DND-41 (cell line): ENCODE measurements at regions not wholly inside any gene's neighbourhood (a gene's known extent, or its start where the extent isn't known, plus 50 kb on each side); places are given as distances from the start of the nearest gene placed in this dataset.

ENCODE experiments used
- ATAC-seq: fragments of 200-7000 bp; cut with Tn5 transposase; 3 replicates; pipeline ENCODE4 v1.9.1; 2021; ENCODE audit warnings: low read depth; ENCODE audit not compliant: insufficient read depth
- DNase-seq: peaks from one replicate; pipeline ENCODE4 v3.0.0-alpha.2; 2020
- H2AFZ ChIP-seq: 2 replicates; pipeline ENCODE4 v1.6.0; 2012; ENCODE audit warnings: low read depth, low read length
- H3K27ac ChIP-seq: 2 replicates; pipeline ENCODE4 v1.5.1; 2012; ENCODE audit warnings: low read length, inconsistent platforms
- H3K27me3 ChIP-seq: fragments of 200-600 bp; sonication (generic); 2 replicates; pipeline ENCODE4 v1.6.0; 2012; ENCODE audit warnings: low read length, mild to moderate bottlenecking, inconsistent platforms; ENCODE audit not compliant: insufficient read depth, poor library complexity
- H3K36me3 ChIP-seq: 2 replicates; pipeline ENCODE4 v1.5.1; 2012; ENCODE audit warnings: low read length, inconsistent platforms; ENCODE audit not compliant: insufficient read depth
- H3K4me1 ChIP-seq: 2 replicates; pipeline ENCODE4 v1.5.1; 2012; ENCODE audit warnings: mild to moderate bottlenecking, low read length; ENCODE audit not compliant: insufficient read depth
- H3K4me2 ChIP-seq: 2 replicates; pipeline ENCODE4 v1.6.0; 2012; ENCODE audit warnings: mild to moderate bottlenecking, moderate library complexity, low read length, inconsistent platforms; ENCODE audit not compliant: insufficient read depth
- H3K4me3 ChIP-seq, 2 experiments: fragments of 200-600 bp in 1 of 2; shearing (Covaris generic) in 1 of 2; 2 replicates each; pipeline ENCODE4 v1.5.1; 2012 to 2016; ENCODE audit warnings: inconsistent platforms in 2 of 2, low read length in 2 of 2, mild to moderate bottlenecking in 2 of 2, low read depth in 1 of 2, moderate library complexity in 1 of 2
- H3K79me2 ChIP-seq: 2 replicates; pipeline ENCODE4 v1.6.0; 2012; ENCODE audit warnings: low read length, inconsistent platforms; ENCODE audit not compliant: insufficient read depth
- H3K9ac ChIP-seq: 2 replicates; pipeline ENCODE4 v1.6.0; 2012; ENCODE audit warnings: low read depth, mild to moderate bottlenecking, inconsistent platforms, low read length, moderate library complexity
- H3K9me3 ChIP-seq: 2 replicates; pipeline ENCODE4 v1.5.1; 2012; ENCODE audit warnings: low read length, moderate library complexity, mild to moderate bottlenecking, inconsistent platforms; ENCODE audit not compliant: insufficient read depth, severe bottlenecking
- H4K20me1 ChIP-seq: 2 replicates; pipeline ENCODE4 v1.6.0; 2012; ENCODE audit warnings: low read length; ENCODE audit not compliant: insufficient read depth
- EZH2 ChIP-seq: IDR thresholded peaks from 3 replicates; pipeline ENCODE4 v1.6.1; 2012; ENCODE audit warnings: borderline replicate concordance, low read depth, mild to moderate bottlenecking, moderate library complexity, low read length, inconsistent platforms; ENCODE audit not compliant: severe bottlenecking
- TF ChIP-seq, protein P1 (sequence below): IDR thresholded peaks from 2 replicates; pipeline ENCODE4 v1.5.1; 2012; ENCODE audit warnings: borderline replicate concordance, low read length, moderate library complexity, mild to moderate bottlenecking; ENCODE audit not compliant: poor library complexity, severe bottlenecking; ENCODE audit errors: extremely low read depth

DNA sequence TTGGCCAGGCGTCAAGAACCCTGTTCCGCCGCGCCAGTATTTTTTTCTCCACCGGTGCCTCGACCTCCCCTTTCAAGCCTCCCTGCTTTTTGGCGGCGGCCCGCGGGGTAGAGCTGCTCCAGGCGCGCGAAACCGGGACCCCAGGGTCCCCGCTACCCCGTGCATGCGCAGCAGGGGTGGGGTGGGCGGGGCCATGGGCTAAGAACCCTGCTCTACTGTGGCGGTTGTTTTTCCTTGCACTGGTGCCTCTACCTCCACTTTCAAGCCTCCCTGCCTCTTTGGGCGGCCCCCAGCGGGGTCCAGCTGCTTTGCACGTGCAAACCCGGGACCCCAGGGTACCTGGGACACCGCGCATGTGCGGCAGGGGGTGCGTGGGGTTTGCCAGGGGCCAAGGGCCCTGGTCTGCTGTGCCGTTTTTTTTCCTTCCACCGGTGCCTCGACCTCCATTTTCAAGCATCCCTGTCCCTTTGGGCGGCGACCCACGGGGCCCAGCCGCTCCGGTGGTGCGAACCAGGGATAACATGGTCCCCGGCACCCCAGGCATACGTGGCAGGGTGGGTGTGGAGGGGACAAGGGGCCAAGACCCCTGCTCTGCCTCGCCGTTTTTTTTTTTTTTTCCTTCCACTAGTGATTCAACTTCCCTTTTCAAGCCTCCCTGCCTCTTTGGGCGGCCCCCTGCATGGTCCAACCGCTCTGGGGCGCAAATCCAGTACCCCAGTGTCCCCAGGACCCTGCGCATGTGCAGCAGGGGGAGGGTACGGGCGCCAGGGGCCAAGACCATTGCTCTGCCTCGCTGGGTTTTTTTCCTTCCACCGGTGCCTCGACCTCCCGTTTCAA, 326.8 kb downstream of the ALG10 start:
- DNase-seq: no peak
- H3K4me2 ChIP-seq: no peak overlapping the region
- H3K79me2 ChIP-seq: no peaks in the 10 kb centered on the region
- no peaks in the 10 kb centered on the region for H3K27me3 ChIP-seq
- TF ChIP-seq EZH2: no peak
- TF ChIP-seq, protein P1, sequence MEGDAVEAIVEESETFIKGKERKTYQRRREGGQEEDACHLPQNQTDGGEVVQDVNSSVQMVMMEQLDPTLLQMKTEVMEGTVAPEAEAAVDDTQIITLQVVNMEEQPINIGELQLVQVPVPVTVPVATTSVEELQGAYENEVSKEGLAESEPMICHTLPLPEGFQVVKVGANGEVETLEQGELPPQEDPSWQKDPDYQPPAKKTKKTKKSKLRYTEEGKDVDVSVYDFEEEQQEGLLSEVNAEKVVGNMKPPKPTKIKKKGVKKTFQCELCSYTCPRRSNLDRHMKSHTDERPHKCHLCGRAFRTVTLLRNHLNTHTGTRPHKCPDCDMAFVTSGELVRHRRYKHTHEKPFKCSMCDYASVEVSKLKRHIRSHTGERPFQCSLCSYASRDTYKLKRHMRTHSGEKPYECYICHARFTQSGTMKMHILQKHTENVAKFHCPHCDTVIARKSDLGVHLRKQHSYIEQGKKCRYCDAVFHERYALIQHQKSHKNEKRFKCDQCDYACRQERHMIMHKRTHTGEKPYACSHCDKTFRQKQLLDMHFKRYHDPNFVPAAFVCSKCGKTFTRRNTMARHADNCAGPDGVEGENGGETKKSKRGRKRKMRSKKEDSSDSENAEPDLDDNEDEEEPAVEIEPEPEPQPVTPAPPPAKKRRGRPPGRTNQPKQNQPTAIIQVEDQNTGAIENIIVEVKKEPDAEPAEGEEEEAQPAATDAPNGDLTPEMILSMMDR: no peak
- H3K4me3 ChIP-seq: no peak overlapping the region
- no peak overlapping the region for H2AFZ ChIP-seq
- H3K36me3 ChIP-seq: no peaks in the 10 kb centered on the region
- H4K20me1 ChIP-seq: no peaks in the 10 kb centered on the region
- H3K27ac ChIP-seq: no peak overlapping the region
- peaks cover 59% of the 10 kb centered on the region for H3K9me3 ChIP-seq
- ATAC-seq: no peak
- no peak overlapping the region for H3K9ac ChIP-seq
- no peaks in the 10 kb centered on the region for H3K4me1 ChIP-seq

DNA sequence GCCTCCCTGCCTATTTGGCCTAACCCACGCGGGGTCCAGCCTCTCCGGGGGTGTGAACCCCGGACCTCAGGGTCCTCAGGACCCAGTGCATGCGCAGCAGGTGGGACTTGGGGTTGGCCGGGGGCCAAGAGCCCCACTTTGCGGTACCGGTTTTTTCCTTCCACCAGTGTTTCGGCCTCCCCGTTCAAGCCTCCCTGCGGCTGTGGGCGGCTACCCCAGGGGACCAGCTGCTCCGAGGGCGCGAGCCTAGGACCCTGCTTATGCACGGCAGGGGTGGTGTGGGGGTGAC, 327.3 kb downstream of the ALG10 start:
- Histone ChIP-seq H3K27me3 (no peaks in the 10 kb centered on the region), H3K36me3 (no peaks in the 10 kb centered on the region), H3K4me1 (no peaks in the 10 kb centered on the region), H3K4me3 (no peak overlapping the region), H3K9ac (no peak overlapping the region), H2AFZ (no peak overlapping the region), H3K4me2 (no peak overlapping the region), H3K27ac (no peak overlapping the region), H3K79me2 (no peaks in the 10 kb centered on the region), H4K20me1 (no peaks in the 10 kb centered on the region), H3K9me3 (peaks cover 58% of the 10 kb centered on the region)
- no peak for DNase-seq
- ATAC-seq: no peak
- TF ChIP-seq EZH2: no peak
- TF ChIP-seq, protein P1: no peak

DNA sequence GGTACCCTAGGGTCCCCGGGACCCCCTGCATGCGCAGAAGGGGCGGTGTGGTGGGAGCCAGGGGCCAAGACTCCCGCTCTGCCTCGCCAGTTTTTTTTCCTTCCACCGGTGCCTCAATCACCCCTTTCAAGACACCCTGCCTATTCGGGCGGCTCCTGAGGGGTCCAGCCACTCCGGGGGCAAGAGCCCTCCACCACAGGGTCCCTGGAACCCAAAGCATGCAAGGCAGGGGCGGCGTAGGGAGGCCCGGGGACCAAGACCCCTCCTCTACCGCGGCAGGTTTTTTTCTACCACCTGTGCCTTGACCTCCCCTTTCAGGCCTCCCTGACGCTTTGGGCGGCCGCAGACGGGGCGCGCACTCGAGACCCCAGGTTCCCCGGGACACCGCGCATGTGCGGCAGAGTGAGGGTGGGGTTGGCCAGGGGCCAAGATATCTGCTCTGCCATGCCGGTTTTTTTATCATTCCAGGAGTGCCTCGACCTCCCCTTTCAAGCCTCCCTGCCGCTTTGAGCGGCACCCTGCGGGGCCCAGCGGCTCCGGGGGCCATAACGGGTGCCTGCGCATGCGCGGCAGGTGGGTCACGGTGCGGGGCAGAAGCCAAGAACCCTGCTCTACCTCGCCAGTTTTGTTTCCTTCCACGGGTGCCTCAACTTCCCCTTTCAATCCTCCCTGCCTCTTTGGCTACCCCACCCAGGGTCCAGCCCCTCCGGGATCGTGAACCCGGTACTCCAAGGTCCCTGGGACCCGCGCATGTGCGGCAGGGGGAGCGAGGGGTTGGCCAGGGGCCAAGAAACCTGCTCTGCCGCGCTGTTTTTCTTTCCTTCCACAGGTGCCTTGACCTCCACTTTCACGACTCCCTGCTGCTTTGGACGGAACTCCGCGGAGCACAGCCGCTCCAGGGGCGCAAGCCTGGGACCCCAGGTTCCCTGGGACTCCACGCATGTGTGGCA, 328.1 kb downstream of the ALG10 start:
- no peak for DNase-seq
- no peaks in the 10 kb centered on the region for H3K4me1 ChIP-seq

More for the DNA sequence above, 328.1 kb downstream of the ALG10 start:
- Histone ChIP-seq H3K9me3 (peaks cover 56% of the 10 kb centered on the region), H2AFZ (no peak overlapping the region), H3K9ac (no peak overlapping the region), H3K4me2 (no peak overlapping the region), H4K20me1 (no peaks in the 10 kb centered on the region), H3K79me2 (no peaks in the 10 kb centered on the region), H3K36me3 (no peaks in the 10 kb centered on the region), H3K27ac (no peak overlapping the region), H3K4me3 (no peak overlapping the region), H3K27me3 (no peaks in the 10 kb centered on the region)
- ATAC-seq: no peak
- TF ChIP-seq, protein P1: no peak
- TF ChIP-seq EZH2: no peak
